HepG2 (cell line): ENCODE measurements at regions not wholly inside any gene's neighbourhood (a gene's known extent, or its start where the extent isn't known, plus 50 kb on each side); places are given as distances from the start of the nearest gene placed in this dataset.

Experiments used
- BRCA1 ChIP-seq: sonication (generic); formaldehyde crosslinking; IDR thresholded peaks from 2 replicates; pipeline ENCODE4 v1.4.0; 2020; ENCODE audit warnings: missing genetic modification reagents
- EHMT2 ChIP-seq: fragments of 200-600 bp; sonication (generic); IDR thresholded peaks from 2 replicates; pipeline ENCODE4 v1.7.0; 2017; ENCODE audit warnings: antibody characterized with exemption, low read depth, low read length, borderline replicate concordance
- FOXK2 ChIP-seq: fragments of 450-650 bp; IDR thresholded peaks from 2 replicates; pipeline ENCODE4 v1.6.1; 2016
- GATAD1 ChIP-seq: IDR thresholded peaks from 2 replicates; pipeline ENCODE4 v1.6.1; 2016; ENCODE audit warnings: missing genetic modification reagents, missing compliant biosample characterization
- HMGA1 ChIP-seq: sonication (generic); formaldehyde crosslinking; conservative IDR thresholded peaks from 2 replicates; pipeline ENCODE4 v1.4.0; 2020; ENCODE audit warnings: missing genetic modification reagents
- HNF4G ChIP-seq, 2 experiments: sonication (generic) in 1 of 2; formaldehyde crosslinking in 1 of 2; IDR thresholded peaks; 2 replicates each; pipeline versions ENCODE4 v1.4.0 to v1.6.1; 2011 to 2020; ENCODE audit warnings: borderline replicate concordance in 2 of 2, low read depth in 2 of 2, mild to moderate bottlenecking in 2 of 2, low read length in 1 of 2, missing genetic modification reagents in 1 of 2, moderate library complexity in 1 of 2
- KDM5B ChIP-seq: sonication (generic); formaldehyde crosslinking; IDR thresholded peaks from 2 replicates; pipeline ENCODE4 v1.4.0; 2020; ENCODE audit warnings: missing genetic modification reagents, mild to moderate bottlenecking, borderline replicate concordance
- KLF16 ChIP-seq, 2 experiments: sonication (generic) in 1 of 2; formaldehyde crosslinking in 1 of 2; IDR thresholded peaks; 2 replicates each; pipeline versions ENCODE4 v1.6.1 to v1.8.0; 2016 to 2023; ENCODE audit warnings: missing genetic modification reagents in 2 of 2, missing compliant biosample characterization in 1 of 2
- MED1 ChIP-seq: sonication (generic); formaldehyde crosslinking; IDR thresholded peaks from 2 replicates; pipeline ENCODE4 v1.4.0; 2020; ENCODE audit warnings: missing genetic modification reagents
- NPAS2 ChIP-seq: sonication (generic); formaldehyde crosslinking; IDR thresholded peaks from 2 replicates; pipeline ENCODE4 v1.8.0; 2022; ENCODE audit warnings: mild to moderate bottlenecking, missing genetic modification reagents, borderline replicate concordance
- PCBP2 ChIP-seq: fragments of 200-400 bp; formaldehyde crosslinking; optimal IDR thresholded peaks from 2 replicates; pipeline ENCODE3; 2018; ENCODE audit warnings: low read length, low read depth; ENCODE audit not compliant: poor library complexity, severe bottlenecking
- PHF5A ChIP-seq: IDR thresholded peaks from one replicate; pipeline ENCODE4 v1.6.1; 2018; ENCODE audit warnings: low read depth, missing genetic modification reagents; ENCODE audit not compliant: unreplicated experiment
- SIX4 ChIP-seq: sonication (generic); formaldehyde crosslinking; IDR thresholded peaks from 2 replicates; pipeline ENCODE4 v1.4.0; 2020; ENCODE audit warnings: missing genetic modification reagents
- SMAD3 ChIP-seq: sonication (generic); formaldehyde crosslinking; IDR thresholded peaks from 2 replicates; pipeline ENCODE4 v1.4.0; 2020; ENCODE audit warnings: missing genetic modification reagents
- SSRP1 ChIP-seq: IDR thresholded peaks from 2 replicates; pipeline ENCODE4 v1.6.1; 2016; ENCODE audit warnings: control low read depth
- TBL1XR1 ChIP-seq: fragments of 150-350 bp; IDR thresholded peaks from 2 replicates; pipeline ENCODE4 v1.6.1; 2014; ENCODE audit warnings: borderline replicate concordance, low read length; ENCODE audit not compliant: partially characterized antibody
- TCF7L2 ChIP-seq: IDR thresholded peaks from 2 replicates; pipeline ENCODE4 v1.6.1; 2011; ENCODE audit warnings: mild to moderate bottlenecking, low read depth, low read length, moderate library complexity
- TEAD3 ChIP-seq: optimal IDR thresholded peaks from 2 replicates; pipeline ENCODE3; 2016; ENCODE audit warnings: borderline replicate concordance
- ZMYM4 ChIP-seq: sonication (generic); formaldehyde crosslinking; IDR thresholded peaks from 2 replicates; pipeline ENCODE4 v1.8.1; 2023; ENCODE audit warnings: mild to moderate bottlenecking, missing genetic modification reagents
- ZNF230 ChIP-seq: sonication (generic); formaldehyde crosslinking; IDR thresholded peaks from 2 replicates; pipeline ENCODE4 v1.4.0; 2020; ENCODE audit warnings: mild to moderate bottlenecking, missing genetic modification reagents
- ZNF30 ChIP-seq: sonication (generic); formaldehyde crosslinking; IDR thresholded peaks from 2 replicates; pipeline ENCODE4 v1.5.0; 2020; ENCODE audit warnings: mild to moderate bottlenecking, missing genetic modification reagents
- ZNF615 ChIP-seq: sonication (generic); formaldehyde crosslinking; IDR thresholded peaks from 2 replicates; pipeline ENCODE4 v1.5.0; 2020; ENCODE audit warnings: mild to moderate bottlenecking, missing genetic modification reagents, borderline replicate concordance
- ZNF841 ChIP-seq: sonication (generic); formaldehyde crosslinking; IDR thresholded peaks from 2 replicates; pipeline ENCODE4 v1.8.1; 2023; ENCODE audit warnings: missing genetic modification reagents, borderline replicate concordance
- TF ChIP-seq, protein P1 (sequence below): sonication (generic); formaldehyde crosslinking; IDR thresholded peaks from 2 replicates; pipeline ENCODE4 v1.8.0; 2022; ENCODE audit warnings: mild to moderate bottlenecking, missing genetic modification reagents, borderline replicate concordance
- TF ChIP-seq, protein P2 (sequence below): IDR thresholded peaks from 2 replicates; pipeline ENCODE4 v1.4.0; 2020; ENCODE audit warnings: mild to moderate bottlenecking, missing genetic modification reagents

DNA sequence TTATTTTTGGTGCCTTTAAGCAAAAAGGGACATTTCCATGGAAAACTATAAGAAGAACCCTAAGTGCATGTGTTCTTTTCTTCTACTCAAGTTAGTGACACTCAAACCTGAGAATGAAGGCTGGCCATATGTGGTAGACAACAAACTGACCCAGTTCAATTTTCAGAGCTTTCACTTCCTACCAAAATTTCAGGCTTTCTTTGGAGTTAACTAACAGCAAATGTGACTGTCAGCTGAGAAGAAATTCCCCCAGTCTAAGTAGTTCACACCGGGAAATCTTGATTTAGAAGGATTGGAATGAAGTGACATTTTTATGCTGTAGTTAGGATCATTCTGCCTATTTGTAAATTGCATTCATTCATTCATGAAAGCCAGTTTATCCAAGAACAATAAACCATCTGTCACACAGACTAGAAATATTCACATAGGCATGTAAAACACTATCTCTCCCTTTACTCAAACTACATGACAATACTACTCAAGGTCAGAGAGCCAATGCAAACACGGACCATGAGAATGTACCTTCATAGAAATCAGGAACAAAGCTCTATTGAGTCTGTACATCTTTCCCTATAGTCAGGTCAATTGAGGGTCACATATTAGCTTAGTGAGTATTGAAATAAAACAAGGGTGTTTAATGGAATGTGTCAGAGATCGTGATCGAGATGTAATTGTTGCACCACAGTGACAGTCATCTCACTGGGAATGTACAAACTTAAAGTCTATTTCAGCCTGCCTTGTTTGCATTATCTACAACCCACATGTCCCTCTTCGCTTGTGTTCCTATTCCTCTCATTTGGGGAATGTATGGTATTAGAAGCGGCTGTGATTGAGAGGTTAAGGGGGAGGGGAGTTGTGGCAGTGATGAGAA is 113.8 kb upstream of the TGFBR2 start (continued):
- TF ChIP-seq TBL1XR1 (peak; percentile 72), KDM5B (CRISPR knock-in tag) (no peak), ZNF230 (no peak), NPAS2 (CRISPR knock-in tag) (no peak), FOXK2 (peak; percentile 80; the same call in 1 of the 2 replicates), PHF5A (CRISPR knock-in tag) (no peak), KLF16 (CRISPR knock-in tag; IDR thresholded peaks at IDR 0.05) (peak in 1 of 2 experiments; percentile 45; a peak in 1 of 4 replicates), SMAD3 (CRISPR knock-in tag) (no peak), PCBP2 (no peak), ZNF841 (CRISPR knock-in tag) (no peak), HMGA1 (CRISPR knock-in tag) (no peak), ZMYM4 (peak; percentile 76), EHMT2 (peak; percentile 78; the same call in 1 of the 2 replicates), SSRP1 (peak; percentile 61; the same call in 1 of the 2 replicates), GATAD1 (CRISPR knock-in tag) (no peak; the same call in 1 of the 2 replicates), HNF4G (IDR thresholded peaks at IDR 0.05; ENCODE audit: borderline replicate concordance, low read depth, low read length) (peak; percentile 23; the same call in 1 of the 2 replicates), HNF4G (CRISPR knock-in tag; IDR thresholded peaks at IDR 0.05; ENCODE audit: borderline replicate concordance, low read depth) (no peak), TEAD3 (CRISPR knock-in tag) (peak; percentile 90), ZNF615 (CRISPR knock-in tag) (0 out of 2 replicates have a peak, but pooled peaks have one; percentile 45), TCF7L2 (peak; percentile 23; the same call in 1 of the 2 replicates), BRCA1 (CRISPR knock-in tag) (no peak), ZNF30 (no peak), MED1 (CRISPR knock-in tag) (peak; percentile 87), SIX4 (CRISPR knock-in tag) (0 out of 2 replicates have a peak, but pooled peaks have one; percentile 27)
- TF ChIP-seq, protein P1, sequence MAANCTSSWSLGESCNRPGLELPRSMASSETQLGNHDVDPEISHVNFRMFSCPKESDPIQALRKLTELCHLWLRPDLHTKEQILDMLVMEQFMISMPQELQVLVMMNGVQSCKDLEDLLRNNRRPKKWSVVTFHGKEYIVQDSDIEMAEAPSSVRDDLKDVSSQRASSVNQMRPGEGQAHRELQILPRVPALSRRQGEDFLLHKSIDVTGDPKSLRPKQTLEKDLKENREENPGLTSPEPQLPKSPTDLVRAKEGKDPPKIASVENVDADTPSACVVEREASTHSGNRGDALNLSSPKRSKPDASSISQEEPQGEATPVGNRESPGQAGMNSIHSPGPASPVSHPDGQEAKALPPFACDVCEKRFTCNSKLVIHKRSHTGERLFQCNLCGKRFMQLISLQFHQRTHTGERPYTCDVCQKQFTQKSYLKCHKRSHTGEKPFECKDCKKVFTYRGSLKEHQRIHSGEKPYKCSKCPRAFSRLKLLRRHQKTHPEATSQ, result no peak; the same call in 1 of the 2 replicates
- TF ChIP-seq, protein P2, sequence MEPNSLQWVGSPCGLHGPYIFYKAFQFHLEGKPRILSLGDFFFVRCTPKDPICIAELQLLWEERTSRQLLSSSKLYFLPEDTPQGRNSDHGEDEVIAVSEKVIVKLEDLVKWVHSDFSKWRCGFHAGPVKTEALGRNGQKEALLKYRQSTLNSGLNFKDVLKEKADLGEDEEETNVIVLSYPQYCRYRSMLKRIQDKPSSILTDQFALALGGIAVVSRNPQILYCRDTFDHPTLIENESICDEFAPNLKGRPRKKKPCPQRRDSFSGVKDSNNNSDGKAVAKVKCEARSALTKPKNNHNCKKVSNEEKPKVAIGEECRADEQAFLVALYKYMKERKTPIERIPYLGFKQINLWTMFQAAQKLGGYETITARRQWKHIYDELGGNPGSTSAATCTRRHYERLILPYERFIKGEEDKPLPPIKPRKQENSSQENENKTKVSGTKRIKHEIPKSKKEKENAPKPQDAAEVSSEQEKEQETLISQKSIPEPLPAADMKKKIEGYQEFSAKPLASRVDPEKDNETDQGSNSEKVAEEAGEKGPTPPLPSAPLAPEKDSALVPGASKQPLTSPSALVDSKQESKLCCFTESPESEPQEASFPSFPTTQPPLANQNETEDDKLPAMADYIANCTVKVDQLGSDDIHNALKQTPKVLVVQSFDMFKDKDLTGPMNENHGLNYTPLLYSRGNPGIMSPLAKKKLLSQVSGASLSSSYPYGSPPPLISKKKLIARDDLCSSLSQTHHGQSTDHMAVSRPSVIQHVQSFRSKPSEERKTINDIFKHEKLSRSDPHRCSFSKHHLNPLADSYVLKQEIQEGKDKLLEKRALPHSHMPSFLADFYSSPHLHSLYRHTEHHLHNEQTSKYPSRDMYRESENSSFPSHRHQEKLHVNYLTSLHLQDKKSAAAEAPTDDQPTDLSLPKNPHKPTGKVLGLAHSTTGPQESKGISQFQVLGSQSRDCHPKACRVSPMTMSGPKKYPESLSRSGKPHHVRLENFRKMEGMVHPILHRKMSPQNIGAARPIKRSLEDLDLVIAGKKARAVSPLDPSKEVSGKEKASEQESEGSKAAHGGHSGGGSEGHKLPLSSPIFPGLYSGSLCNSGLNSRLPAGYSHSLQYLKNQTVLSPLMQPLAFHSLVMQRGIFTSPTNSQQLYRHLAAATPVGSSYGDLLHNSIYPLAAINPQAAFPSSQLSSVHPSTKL (CRISPR knock-in tag), result peak; percentile 97
